Lower lobe of right lung (tissue), 2 donors: ENCODE measurements at regions not wholly inside any gene's neighbourhood (a gene's known extent, or its start where the extent isn't known, plus 50 kb on each side); places are given as distances from the start of the nearest gene placed in this dataset.

Source experiments
- ATAC-seq, 2 donors: fragments of 200-7000 bp; cut with Tn5 transposase; one replicate each; pipeline ENCODE4 v1.9.1; 2020 to 2022; ENCODE audit warnings: mild to moderate bottlenecking in 2 of 2, moderate library complexity in 2 of 2
- DNase-seq: peaks from one replicate; pipeline ENCODE4 v3.0.0-alpha.2; 2020
- H3K27ac ChIP-seq: fragments of 200-600 bp; one replicate; pipeline ENCODE4 v1.8.0; 2022
- H3K27me3 ChIP-seq: fragments of 200-600 bp; one replicate; pipeline ENCODE4 v1.8.0; 2022; ENCODE audit warnings: low read depth
- H3K36me3 ChIP-seq: fragments of 200-600 bp; one replicate; pipeline ENCODE4 v1.8.0; 2022; ENCODE audit warnings: mild to moderate bottlenecking
- H3K4me1 ChIP-seq: fragments of 200-600 bp; one replicate; pipeline ENCODE4 v1.8.0; 2022
- H3K4me3 ChIP-seq: fragments of 200-600 bp; one replicate; pipeline ENCODE4 v1.8.0; 2022; ENCODE audit warnings: mild to moderate bottlenecking
- H3K9me3 ChIP-seq: fragments of 200-600 bp; one replicate; pipeline ENCODE4 v1.8.0; 2022
- CTCF ChIP-seq: fragments of 200-600 bp; IDR thresholded peaks from one replicate; pipeline ENCODE4 v1.8.0; 2022; ENCODE audit warnings: antibody characterized with exemption, mild to moderate bottlenecking
- intact Hi-C: fragments of 100-400 bp; cut with DNase I; formaldehyde crosslinking; loops from one replicate; pipeline ENCODE4 v1.11.0; 2022
- donor health status: DM: no; HTN: yes; CAD: no; lungs with severe emphysema.

- no peak overlapping the region for H3K27ac ChIP-seq
These were observed 1392.5 kb downstream of the AACS start for GRCh38 chr12:126457776-126458175.

GRCh38 chr12:126464153-126464552 lies 1398.9 kb downstream of the AACS start:
- no peak for TF ChIP-seq CTCF
- H3K4me1 ChIP-seq: no peaks in the 10 kb centered on the region
- intact Hi-C loops: no loop called here
- no peak for ATAC-seq
- H3K27ac ChIP-seq: no peak overlapping the region
- H3K9me3 ChIP-seq: no peaks in the 10 kb centered on the region
- no peak overlapping the region for H3K4me3 ChIP-seq
- H3K36me3 ChIP-seq: no peaks in the 10 kb centered on the region
- DNase-seq: no peak
- H3K27me3 ChIP-seq: no peaks in the 10 kb centered on the region

More at GRCh38 chr12:126457776-126458175, 1392.5 kb downstream of the AACS start:
- Histone ChIP-seq H3K9me3 (no peaks in the 10 kb centered on the region), H3K36me3 (no peaks in the 10 kb centered on the region), H3K4me1 (no peaks in the 10 kb centered on the region), H3K4me3 (no peak overlapping the region), H3K27me3 (no peaks in the 10 kb centered on the region)
- no peak for TF ChIP-seq CTCF
- ATAC-seq: no peak
- DNase-seq: no peak
- intact Hi-C loops: no loop called here

GRCh38 chr12:126469211-126469610 lies 1404.0 kb downstream of the AACS start:
- Histone ChIP-seq H3K27ac (no peak overlapping the region), H3K36me3 (no peaks in the 10 kb centered on the region), H3K9me3 (peaks cover 6% of the 10 kb centered on the region), H3K27me3 (no peaks in the 10 kb centered on the region), H3K4me3 (no peak overlapping the region), H3K4me1 (no peaks in the 10 kb centered on the region)
- no peak for ATAC-seq
- DNase-seq: no peak
- no peak for TF ChIP-seq CTCF
- intact Hi-C loops: no loop called here

- no peak overlapping the region for H3K4me3 ChIP-seq
- DNase-seq (no peak), ATAC-seq (no peak)
- TF ChIP-seq CTCF: no peak
- intact Hi-C loops: no loop called here
- H3K9me3 ChIP-seq: peaks cover 11% of the 10 kb centered on the region
- H3K36me3 ChIP-seq: no peaks in the 10 kb centered on the region
- H3K4me1 ChIP-seq: no peaks in the 10 kb centered on the region
- H3K27me3 ChIP-seq: no peaks in the 10 kb centered on the region
- H3K27ac ChIP-seq: no peak overlapping the region
These were observed 1409.5 kb downstream of the AACS start for GRCh38 chr12:126474703-126475102.

- ATAC-seq (no peak), DNase-seq (no peak)
- TF ChIP-seq CTCF: no peak
- no peaks in the 10 kb centered on the region for H3K4me1 ChIP-seq
- no peaks in the 10 kb centered on the region for H3K27me3 ChIP-seq
- intact Hi-C loops: no loop called here
- H3K27ac ChIP-seq: no peak overlapping the region
- peaks cover 4% of the 10 kb centered on the region for H3K9me3 ChIP-seq
- no peak overlapping the region for H3K4me3 ChIP-seq
- H3K36me3 ChIP-seq: no peaks in the 10 kb centered on the region
These were observed 1415.2 kb downstream of the AACS start for GRCh38 chr12:126480451-126480850.

GRCh38 chr12:126481688-126482087 lies 1416.5 kb downstream of the AACS start:
- DNase-seq (no peak), ATAC-seq (no peak)
- Histone ChIP-seq H3K27ac (no peak overlapping the region), H3K27me3 (no peaks in the 10 kb centered on the region), H3K4me3 (no peak overlapping the region), H3K36me3 (no peaks in the 10 kb centered on the region), H3K9me3 (peaks cover 4% of the 10 kb centered on the region), H3K4me1 (no peaks in the 10 kb centered on the region)
- TF ChIP-seq CTCF: no peak
- intact Hi-C loops: no loop called here
